ENCODE measurements at regions not wholly inside any gene's neighbourhood (a gene's known extent, or its start where the extent isn't known, plus 50 kb on each side); places are given as distances from the start of the nearest gene placed in this dataset.

DNA sequence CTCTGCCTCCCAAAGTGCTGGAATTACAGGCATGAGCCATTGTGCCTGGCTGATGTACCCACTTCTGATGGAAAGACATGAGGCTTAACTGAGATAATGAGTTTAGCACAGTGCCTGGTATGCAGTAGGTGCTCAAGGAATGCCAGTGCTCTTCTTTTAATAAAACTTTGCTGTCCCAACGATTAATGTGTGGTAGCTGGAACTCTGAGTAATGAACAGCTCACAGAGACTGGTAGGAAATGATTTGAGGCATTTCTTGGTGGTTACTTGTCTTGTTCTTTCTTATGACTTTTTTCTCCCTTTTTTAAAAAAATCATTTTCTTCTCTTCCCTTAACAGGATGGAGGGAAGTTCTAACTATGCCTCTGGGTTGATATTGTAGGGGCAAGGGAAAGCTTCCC, 235.7 kb upstream of the PWP1 start:
- Histone ChIP-seq H3K9ac (ENCODE audit: extremely low read depth, insufficient read length, low read length) (no peak overlapping the region), H3K27me3 (ENCODE audit: insufficient read depth, low read length) (no peaks in the 10 kb centered on the region), H3K9me3 (ENCODE audit: control insufficient read depth, low read depth, low read length) (no peaks in the 10 kb centered on the region), H2AFZ (ENCODE audit: low read length) (no peak overlapping the region), H3K79me1 (ENCODE audit: insufficient read depth, low read depth, low read length, poor library complexity, severe bottlenecking) (no peaks in the 10 kb centered on the region), H3K4me2 (ENCODE audit: insufficient read depth, insufficient read length, low read length) (no peak overlapping the region), H3K23me2 (ENCODE audit: insufficient read length, low read depth, low read length, poor library complexity, severe bottlenecking) (no peaks in the 10 kb centered on the region), H3T11ph (ENCODE audit: low read length) (no peak overlapping the region), H3K27ac (ENCODE audit: insufficient read length, low read depth, low read length) (no peak overlapping the region), H3K23ac (ENCODE audit: insufficient read length, low read depth, low read length) (no peak overlapping the region), H3K18ac (ENCODE audit: insufficient read length, low read depth, low read length) (no peak overlapping the region), H4K20me1 (ENCODE audit: control insufficient read depth, insufficient read depth, insufficient read length) (no peaks in the 10 kb centered on the region), H2BK12ac (ENCODE audit: insufficient read length, low read depth, low read length) (no peak overlapping the region), H2BK5ac (ENCODE audit: insufficient read length, low read length) (no peak overlapping the region), H2BK120ac (ENCODE audit: low read depth, low read length, poor library complexity, severe bottlenecking) (no peak overlapping the region), H3K4ac (ENCODE audit: low read depth, low read length) (no peak overlapping the region), H3K56ac (ENCODE audit: insufficient read length, low read depth, low read length) (no peak overlapping the region), H3K4me1 (ENCODE audit: insufficient read depth, low read length) (no peaks in the 10 kb centered on the region; the same call in 1 of the 2 replicates), H4K8ac (replicated peaks; ENCODE audit: insufficient read length, low read depth, low read length) (no peak overlapping the region), H3K14ac (ENCODE audit: insufficient read depth, low read length) (no peak overlapping the region), H4K91ac (ENCODE audit: insufficient read length, low read depth, low read length) (no peak overlapping the region), H3K79me2 (ENCODE audit: insufficient read depth, low read length) (no peaks in the 10 kb centered on the region), H4K5ac (ENCODE audit: insufficient read length, low read depth, low read length) (no peak overlapping the region), H2AK5ac (ENCODE audit: insufficient read length, low read length) (no peak overlapping the region), H2BK15ac (ENCODE audit: low read depth, low read length) (no peak overlapping the region), H2BK20ac (ENCODE audit: low read depth, low read length, poor library complexity, severe bottlenecking) (no peak overlapping the region)
- Mint-ChIP-seq H3K4me1 (peaks cover 22 to 27% of the 10 kb centered on the region in 2 experiments), H3K27me3 (ENCODE audit: low read depth) (no peaks in the 10 kb centered on the region; the same call in none of the 2 replicates), H3K9me3 (peaks cover 0 to 4% of the 10 kb centered on the region in 2 experiments; a peak in 3 of 5 replicates), H3K36me3 (ENCODE audit: insufficient read depth in 1 of 3, low read depth in 3 of 3) (no peaks in the 10 kb centered on the region), H3K4me3 (no peak overlapping the region), H3K27ac (no peak overlapping the region)
- no peak for DNase-seq
- TF ChIP-seq, protein P1, sequence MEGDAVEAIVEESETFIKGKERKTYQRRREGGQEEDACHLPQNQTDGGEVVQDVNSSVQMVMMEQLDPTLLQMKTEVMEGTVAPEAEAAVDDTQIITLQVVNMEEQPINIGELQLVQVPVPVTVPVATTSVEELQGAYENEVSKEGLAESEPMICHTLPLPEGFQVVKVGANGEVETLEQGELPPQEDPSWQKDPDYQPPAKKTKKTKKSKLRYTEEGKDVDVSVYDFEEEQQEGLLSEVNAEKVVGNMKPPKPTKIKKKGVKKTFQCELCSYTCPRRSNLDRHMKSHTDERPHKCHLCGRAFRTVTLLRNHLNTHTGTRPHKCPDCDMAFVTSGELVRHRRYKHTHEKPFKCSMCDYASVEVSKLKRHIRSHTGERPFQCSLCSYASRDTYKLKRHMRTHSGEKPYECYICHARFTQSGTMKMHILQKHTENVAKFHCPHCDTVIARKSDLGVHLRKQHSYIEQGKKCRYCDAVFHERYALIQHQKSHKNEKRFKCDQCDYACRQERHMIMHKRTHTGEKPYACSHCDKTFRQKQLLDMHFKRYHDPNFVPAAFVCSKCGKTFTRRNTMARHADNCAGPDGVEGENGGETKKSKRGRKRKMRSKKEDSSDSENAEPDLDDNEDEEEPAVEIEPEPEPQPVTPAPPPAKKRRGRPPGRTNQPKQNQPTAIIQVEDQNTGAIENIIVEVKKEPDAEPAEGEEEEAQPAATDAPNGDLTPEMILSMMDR (conservative IDR thresholded peaks at IDR 0.05), result no peak
- no CpG with 5 or more reads among the region's 1 CpG for WGBS (ENCODE audit: extremely low coverage, insufficient read length, low lambda C conversion rate)

Data from H9 (cell line).